SK-N-DZ (cell line): ENCODE measurements at regions not wholly inside any gene's neighbourhood (a gene's known extent, or its start where the extent isn't known, plus 50 kb on each side); places are given as distances from the start of the nearest gene placed in this dataset.
"Not testable (repeated sequence)": the region's sequence is repeated elsewhere in the genome, so short reads cannot be mapped to it uniquely, and the experiment has no call there.

ENCODE experiments used
- DNase-seq: peaks from one replicate; pipeline ENCODE4 v3.0.0-alpha.2; 2015; ENCODE audit warnings: low spot score

- no peak for DNase-seq
Observed at GRCh38 chr22:48923165-48923865, 904.4 kb downstream of the BRD1 start.

GRCh38 chr22:48921411-48921903 is 906.2 kb downstream of the BRD1 start:
- DNase-seq = no peak

- no peak for DNase-seq
Observed at GRCh38 chr22:48920776-48921241, 906.9 kb downstream of the BRD1 start.

- no peak for DNase-seq
Observed at GRCh38 chr22:48919851-48920589, 907.7 kb downstream of the BRD1 start.

GRCh38 chr22:48919187-48919590 is 908.5 kb downstream of the BRD1 start:
- no peak for DNase-seq

GRCh38 chr22:48918585-48919186 is 909.0 kb downstream of the BRD1 start:
- no peak for DNase-seq

- DNase-seq = not testable (repeated sequence)
Observed at GRCh38 chr22:48912356-48913066, 915.2 kb downstream of the BRD1 start.

- not testable (repeated sequence) for DNase-seq
Observed at GRCh38 chr22:48911647-48912046, 916.0 kb downstream of the BRD1 start.

GRCh38 chr22:48911067-48911466 is 916.6 kb downstream of the BRD1 start:
- DNase-seq = not testable (repeated sequence)

GRCh38 chr22:48908547-48908946 is 919.1 kb downstream of the BRD1 start:
- no peak for DNase-seq

- no peak for DNase-seq
Observed at GRCh38 chr22:48907591-48907990, 920.1 kb downstream of the BRD1 start.

- DNase-seq = no peak
Observed at GRCh38 chr22:48906216-48906835, 921.3 kb downstream of the BRD1 start.

- no peak for DNase-seq
Observed at GRCh38 chr22:48905206-48905975, 922.3 kb downstream of the BRD1 start.

GRCh38 chr22:48902983-48903650 is 924.6 kb downstream of the BRD1 start:
- DNase-seq = no peak

- no peak for DNase-seq
Observed at GRCh38 chr22:48902001-48902869, 925.4 kb downstream of the BRD1 start.

- no peak for DNase-seq
Observed at GRCh38 chr22:48901324-48901723, 926.3 kb downstream of the BRD1 start.

GRCh38 chr22:48900626-48901025 is 927.0 kb downstream of the BRD1 start:
- no peak for DNase-seq

GRCh38 chr22:48900327-48900597 is 927.4 kb downstream of the BRD1 start:
- DNase-seq = no peak
